Liver (tissue), 8 donors: ENCODE measurements at regions not wholly inside any gene's neighbourhood (a gene's known extent, or its start where the extent isn't known, plus 50 kb on each side); places are given as distances from the start of the nearest gene placed in this dataset.

Experiments
- DNase-seq: peaks from one replicate; pipeline ENCODE4 v3.0.0-alpha.2; 2017; ENCODE audit warnings: low spot score
- H3K27ac ChIP-seq, 2 donors: one replicate each; pipeline ENCODE4 v1.7.0; 2013; ENCODE audit warnings: inconsistent platforms in 2 of 2, low read length in 2 of 2, control low read depth in 1 of 2, low read depth in 1 of 2, mild to moderate bottlenecking in 1 of 2
- H3K27me3 ChIP-seq, 4 donors: one replicate each; pipeline versions ENCODE4 v1.6.1 to v1.7.0; 2013; ENCODE audit warnings: low read length in 3 of 4, inconsistent platforms in 1 of 4, mild to moderate bottlenecking in 1 of 4, moderate library complexity in 1 of 4; ENCODE audit not compliant: control insufficient read depth in 4 of 4, insufficient read depth in 4 of 4
- H3K36me3 ChIP-seq, 4 donors: one replicate each; pipeline versions ENCODE4 v1.6.1 to v1.7.0; 2013; ENCODE audit warnings: low read length in 3 of 4, mild to moderate bottlenecking in 3 of 4, low read depth in 1 of 4, moderate library complexity in 1 of 4; ENCODE audit not compliant: control insufficient read depth in 4 of 4, insufficient read depth in 3 of 4
- H3K4me1 ChIP-seq, 4 donors: one replicate each; pipeline versions ENCODE4 v1.6.1 to v1.7.0; 2013; ENCODE audit warnings: low read length in 3 of 4, mild to moderate bottlenecking in 3 of 4, moderate library complexity in 1 of 4; ENCODE audit not compliant: control insufficient read depth in 4 of 4, insufficient read depth in 4 of 4
- H3K4me3 ChIP-seq, 3 donors: one replicate each; pipeline versions ENCODE4 v1.6.1 to v1.7.0; 2013; ENCODE audit warnings: low read length in 3 of 3, control low read depth in 1 of 3, low read depth in 1 of 3, mild to moderate bottlenecking in 1 of 3
- H3K9ac ChIP-seq, 2 donors: one replicate each; pipeline ENCODE4 v1.7.0; 2013; ENCODE audit warnings: low read length in 2 of 2, mild to moderate bottlenecking in 2 of 2, moderate library complexity in 2 of 2, control low read depth in 1 of 2, low read depth in 1 of 2
- H3K9me3 ChIP-seq, 4 donors: one replicate each; pipeline versions ENCODE4 v1.6.1 to v1.7.0; 2013; ENCODE audit warnings: low read length in 3 of 4; ENCODE audit not compliant: control insufficient read depth in 4 of 4
- ATF3 ChIP-seq: IDR thresholded peaks from 2 replicates; pipeline ENCODE4 v1.6.1; 2016; ENCODE audit warnings: antibody characterized with exemption
- CTCF ChIP-seq: fragments of 150-350 bp; IDR thresholded peaks from 2 replicates; pipeline ENCODE4 v1.5.1; 2017; ENCODE audit warnings: improper control_type of control experiment, low read depth, low read length; ENCODE audit not compliant: missing input control
- EGR1 ChIP-seq, 2 donors: IDR thresholded peaks; 2 replicates each; pipeline ENCODE4 v1.6.1; 2016 to 2018; ENCODE audit warnings: antibody characterized with exemption in 2 of 2, low read depth in 2 of 2
- FOXA1 ChIP-seq: IDR thresholded peaks from 2 replicates; pipeline ENCODE4 v1.6.1; 2016; ENCODE audit warnings: antibody characterized with exemption
- FOXA2 ChIP-seq: IDR thresholded peaks from 2 replicates; pipeline ENCODE4 v1.6.1; 2016; ENCODE audit warnings: antibody characterized with exemption
- GABPA ChIP-seq, 2 donors: IDR thresholded peaks in 1 of 2; conservative IDR thresholded peaks in 1 of 2; 2 replicates each; pipeline ENCODE4 v1.6.1; 2016; ENCODE audit warnings: antibody characterized with exemption in 2 of 2, mild to moderate bottlenecking in 1 of 2, moderate library complexity in 1 of 2
- HNF4A ChIP-seq, 2 donors: conservative IDR thresholded peaks; 2 replicates each; pipeline ENCODE4 v1.6.1; 2016; ENCODE audit warnings: antibody characterized with exemption in 2 of 2, mild to moderate bottlenecking in 2 of 2
- HNF4G ChIP-seq: IDR thresholded peaks from 2 replicates; pipeline ENCODE4 v1.6.1; 2016; ENCODE audit warnings: antibody characterized with exemption
- JUND ChIP-seq, 2 donors: IDR thresholded peaks; 2 replicates each; pipeline ENCODE4 v1.6.1; 2016; ENCODE audit warnings: antibody characterized with exemption in 2 of 2
- NR2F2 ChIP-seq: IDR thresholded peaks from 2 replicates; pipeline ENCODE4 v1.6.1; 2016; ENCODE audit warnings: antibody characterized with exemption
- RAD21 ChIP-seq, 2 donors: IDR thresholded peaks; 2 replicates each; pipeline ENCODE4 v1.6.1; 2016; ENCODE audit warnings: antibody characterized with exemption in 2 of 2, mild to moderate bottlenecking in 2 of 2
- RXRA ChIP-seq, 2 donors: IDR thresholded peaks; 2 replicates each; pipeline ENCODE4 v1.6.1; 2017 to 2018; ENCODE audit warnings: antibody characterized with exemption in 2 of 2, mild to moderate bottlenecking in 1 of 2
- SP1 ChIP-seq: IDR thresholded peaks from 2 replicates; pipeline ENCODE4 v1.6.1; 2018; ENCODE audit warnings: antibody characterized with exemption, mild to moderate bottlenecking
- TAF1 ChIP-seq: conservative IDR thresholded peaks from 2 replicates; pipeline ENCODE4 v1.6.1; 2016; ENCODE audit warnings: antibody characterized with exemption, mild to moderate bottlenecking
- YY1 ChIP-seq: IDR thresholded peaks from 2 replicates; pipeline ENCODE4 v1.6.1; 2016; ENCODE audit warnings: antibody characterized with exemption, mild to moderate bottlenecking
- ZBTB33 ChIP-seq: IDR thresholded peaks from 2 replicates; pipeline ENCODE4 v1.6.1; 2016; ENCODE audit warnings: antibody characterized with exemption
- WGBS: extraction: QIAGEN DNeasy Blood & Tissue Kit; methylation state at CpG from one replicate; pipeline ENCODE4 v1.1.7; 2013; 5-methylcytosine and 5-hydroxymethylcytosine counted together
- TF ChIP-seq, protein P1 (sequence below): IDR thresholded peaks from 2 replicates; pipeline ENCODE4 v1.6.1; 2016; ENCODE audit warnings: antibody characterized with exemption
- TF ChIP-seq, protein P2 (sequence below): IDR thresholded peaks from 2 replicates; pipeline ENCODE4 v1.6.1; 2016; ENCODE audit warnings: antibody characterized with exemption, mild to moderate bottlenecking
- donor health status: healthy.
- donor health status: healthy.
- donor health status: healthy.
- donor health status: healthy.
- donor health status: healthy.

- Histone ChIP-seq H3K9me3 (no peaks in the 10 kb centered on the region), H3K4me3 (no peak overlapping the region), H3K9ac (no peak overlapping the region), H3K4me1 (no peaks in the 10 kb centered on the region), H3K36me3 (no peaks in the 10 kb centered on the region), H3K27me3 (peaks cover 0 to 3% (median 1%) of the 10 kb centered on the region in 4 donors), H3K27ac (no peak overlapping the region)
- DNase-seq = no peak
- TF ChIP-seq HNF4G (no peak), CTCF (no peak), SP1 (no peak), RXRA (IDR thresholded peaks at IDR 0.05) (no peak), ATF3 (no peak), JUND (IDR thresholded peaks at IDR 0.05) (no peak), FOXA1 (no peak), HNF4A (conservative IDR thresholded peaks at IDR 0.05) (no peak), RAD21 (IDR thresholded peaks at IDR 0.05) (no peak), EGR1 (IDR thresholded peaks at IDR 0.05; ENCODE audit: low read depth in 2 of 2) (no peak), ZBTB33 (no peak), NR2F2 (no peak), GABPA (IDR thresholded peaks at IDR 0.05 in 1 of 2, conservative IDR thresholded peaks at IDR 0.05 in 1 of 2) (no peak), FOXA2 (no peak), YY1 (no peak), TAF1 (no peak)
- TF ChIP-seq, protein P1, sequence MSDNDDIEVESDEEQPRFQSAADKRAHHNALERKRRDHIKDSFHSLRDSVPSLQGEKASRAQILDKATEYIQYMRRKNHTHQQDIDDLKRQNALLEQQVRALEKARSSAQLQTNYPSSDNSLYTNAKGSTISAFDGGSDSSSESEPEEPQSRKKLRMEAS = no peak
- TF ChIP-seq, protein P2, sequence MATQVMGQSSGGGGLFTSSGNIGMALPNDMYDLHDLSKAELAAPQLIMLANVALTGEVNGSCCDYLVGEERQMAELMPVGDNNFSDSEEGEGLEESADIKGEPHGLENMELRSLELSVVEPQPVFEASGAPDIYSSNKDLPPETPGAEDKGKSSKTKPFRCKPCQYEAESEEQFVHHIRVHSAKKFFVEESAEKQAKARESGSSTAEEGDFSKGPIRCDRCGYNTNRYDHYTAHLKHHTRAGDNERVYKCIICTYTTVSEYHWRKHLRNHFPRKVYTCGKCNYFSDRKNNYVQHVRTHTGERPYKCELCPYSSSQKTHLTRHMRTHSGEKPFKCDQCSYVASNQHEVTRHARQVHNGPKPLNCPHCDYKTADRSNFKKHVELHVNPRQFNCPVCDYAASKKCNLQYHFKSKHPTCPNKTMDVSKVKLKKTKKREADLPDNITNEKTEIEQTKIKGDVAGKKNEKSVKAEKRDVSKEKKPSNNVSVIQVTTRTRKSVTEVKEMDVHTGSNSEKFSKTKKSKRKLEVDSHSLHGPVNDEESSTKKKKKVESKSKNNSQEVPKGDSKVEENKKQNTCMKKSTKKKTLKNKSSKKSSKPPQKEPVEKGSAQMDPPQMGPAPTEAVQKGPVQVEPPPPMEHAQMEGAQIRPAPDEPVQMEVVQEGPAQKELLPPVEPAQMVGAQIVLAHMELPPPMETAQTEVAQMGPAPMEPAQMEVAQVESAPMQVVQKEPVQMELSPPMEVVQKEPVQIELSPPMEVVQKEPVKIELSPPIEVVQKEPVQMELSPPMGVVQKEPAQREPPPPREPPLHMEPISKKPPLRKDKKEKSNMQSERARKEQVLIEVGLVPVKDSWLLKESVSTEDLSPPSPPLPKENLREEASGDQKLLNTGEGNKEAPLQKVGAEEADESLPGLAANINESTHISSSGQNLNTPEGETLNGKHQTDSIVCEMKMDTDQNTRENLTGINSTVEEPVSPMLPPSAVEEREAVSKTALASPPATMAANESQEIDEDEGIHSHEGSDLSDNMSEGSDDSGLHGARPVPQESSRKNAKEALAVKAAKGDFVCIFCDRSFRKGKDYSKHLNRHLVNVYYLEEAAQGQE = no peak
- 82% methylated on average over 3 of the region's 3 CpGs for WGBS
Observed at GRCh38 chr14:97058074-97058467, 260.9 kb downstream of the VRK1 start.

GRCh38 chr14:97058589-97058988, 261.4 kb downstream of the VRK1 start:
- WGBS = 88% methylated on average over 2 of the region's 2 CpGs
- no peaks in the 10 kb centered on the region for H3K9me3 ChIP-seq
- no peaks in the 10 kb centered on the region for H3K36me3 ChIP-seq
- no peak for DNase-seq
- peaks cover 0 to 3% (median 1%) of the 10 kb centered on the region in 4 donors for H3K27me3 ChIP-seq
- no peak overlapping the region for H3K4me3 ChIP-seq
- TF ChIP-seq, protein P2 = no peak
- H3K27ac ChIP-seq = no peak overlapping the region
- no peaks in the 10 kb centered on the region for H3K4me1 ChIP-seq
- no peak overlapping the region for H3K9ac ChIP-seq
